ENCODE measurements at regions not wholly inside any gene's neighbourhood (a gene's known extent, or its start where the extent isn't known, plus 50 kb on each side); places are given as distances from the start of the nearest gene placed in this dataset.

GRCh38 chr9:23979491-23979890 is 153.5 kb upstream of the ELAVL2 start:
- CTCF ChIA-PET: no interaction called here
- H3K36me3 ChIP-seq (ENCODE audit: control insufficient read depth in 2 of 2, insufficient read depth in 1 of 2, low read length in 2 of 2): no peaks in the 10 kb centered on the region
- H3K9me3 ChIP-seq (ENCODE audit: control insufficient read depth, insufficient read depth, low read depth, low read length): no peaks in the 10 kb centered on the region
- no peak overlapping the region for H3K4me3 ChIP-seq (ENCODE audit: low read depth, low read length)
- no peaks in the 10 kb centered on the region for H3K4me1 ChIP-seq (ENCODE audit: control insufficient read depth, insufficient read depth, low read length)
- no peak overlapping the region for H3K27ac ChIP-seq (ENCODE audit: extremely low read depth, low read depth, low read length)
- TF ChIP-seq ZNF362 (tag by site-specific recombination; IDR thresholded peaks at IDR 0.05) (no peak), TCF7L2 (IDR thresholded peaks at IDR 0.05; ENCODE audit: borderline replicate concordance, low read depth, low read length) (no peak), ZNF24 (tag by site-specific recombination; IDR thresholded peaks at IDR 0.05) (no peak), ZNF221 (tag by site-specific recombination; IDR thresholded peaks at IDR 0.05; ENCODE audit: borderline replicate concordance) (no peak), KLF7 (tag by site-specific recombination; IDR thresholded peaks at IDR 0.05; ENCODE audit: borderline replicate concordance) (no peak), ATF2 (tag by site-specific recombination; IDR thresholded peaks at IDR 0.05; ENCODE audit: low read depth) (no peak), PATZ1 (tag by site-specific recombination; IDR thresholded peaks at IDR 0.05) (no peak), ZNF518A (tag by site-specific recombination; conservative IDR thresholded peaks at IDR 0.05; ENCODE audit: low read depth) (no peak)
- POLR2A ChIA-PET: no interaction called here

GRCh38 chr9:23962101-23962500 is 136.1 kb upstream of the ELAVL2 start:
- no peak overlapping the region for H3K4me3 ChIP-seq (ENCODE audit: low read depth, low read length)
- H3K27ac ChIP-seq (ENCODE audit: extremely low read depth, low read depth, low read length): no peak overlapping the region
- H3K9me3 ChIP-seq (ENCODE audit: control insufficient read depth, insufficient read depth, low read depth, low read length): no peaks in the 10 kb centered on the region
- no peaks in the 10 kb centered on the region for H3K36me3 ChIP-seq (ENCODE audit: control insufficient read depth in 2 of 2, insufficient read depth in 1 of 2, low read length in 2 of 2)
- no peaks in the 10 kb centered on the region for H3K4me1 ChIP-seq (ENCODE audit: control insufficient read depth, insufficient read depth, low read length)
- POLR2A ChIA-PET: no interaction called here
- CTCF ChIA-PET: interaction anchor here (0.6 to 0.7 kb wide), 2 partner anchors 29 to 1107 kb away, joined by 3 to 4 read pairs; no protein-coding TSS in a partner anchor
- no peak for TF ChIP-seq ZNF394 (tag by site-specific recombination; IDR thresholded peaks at IDR 0.05; ENCODE audit: borderline replicate concordance)
- TF ChIP-seq ZNF513 (tag by site-specific recombination; IDR thresholded peaks at IDR 0.05): no peak
- no peak for TF ChIP-seq ZFP37 (tag by site-specific recombination; IDR thresholded peaks at IDR 0.05)
- TF ChIP-seq ZBTB21 (tag by site-specific recombination; IDR thresholded peaks at IDR 0.05): no peak
- no peak for TF ChIP-seq ZNF155 (tag by site-specific recombination; IDR thresholded peaks at IDR 0.05)
- no peak for TF ChIP-seq HIC1 (tag by site-specific recombination; IDR thresholded peaks at IDR 0.05)
- no peak for TF ChIP-seq ZSCAN16 (tag by site-specific recombination; IDR thresholded peaks at IDR 0.05)
- no peak for TF ChIP-seq ZNF169 (tag by site-specific recombination; IDR thresholded peaks at IDR 0.05)
- TF ChIP-seq AEBP2 (tag by site-specific recombination; IDR thresholded peaks at IDR 0.05; ENCODE audit: borderline replicate concordance): no peak
- TF ChIP-seq ZNF221 (tag by site-specific recombination; IDR thresholded peaks at IDR 0.05; ENCODE audit: borderline replicate concordance): no peak
